T-helper 1 cell treated with Interleukin-12 subunit alpha and Interleukin-12 subunit beta and Interleukin-4 antibody, amounts not matched to agents 30 ng/mL and 1 ng/mL, for 36 hours (primary cell): ENCODE measurements at regions not wholly inside any gene's neighbourhood (a gene's known extent, or its start where the extent isn't known, plus 50 kb on each side); places are given as distances from the start of the nearest gene placed in this dataset.

Source experiments
- intact Hi-C: fragments of 100-400 bp; cut with micrococcal nuclease; formaldehyde crosslinking; loops from one replicate; pipeline ENCODE4 v1.15.1; 2024

DNA sequence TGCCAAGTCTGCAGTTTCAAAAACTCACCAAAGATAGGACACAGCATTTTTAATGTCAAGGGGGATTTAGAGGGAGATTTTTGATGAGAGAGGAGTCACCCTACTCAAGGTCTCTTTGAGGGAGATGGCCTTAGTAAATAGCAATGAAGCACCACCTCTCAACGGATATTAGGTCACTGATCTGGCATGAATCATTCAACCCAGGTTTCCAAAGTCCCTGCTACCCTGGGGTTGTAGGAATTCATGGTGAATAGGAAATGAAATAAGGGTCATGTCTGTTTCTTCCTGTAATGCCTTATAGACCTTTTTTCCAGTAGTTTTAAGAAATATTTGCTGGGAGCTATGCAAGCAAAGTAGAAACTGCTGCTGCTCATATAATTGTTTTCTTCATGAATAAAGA, 2154.9 kb downstream of the LRRC4C start:
- intact Hi-C loops, result no loop called here

DNA sequence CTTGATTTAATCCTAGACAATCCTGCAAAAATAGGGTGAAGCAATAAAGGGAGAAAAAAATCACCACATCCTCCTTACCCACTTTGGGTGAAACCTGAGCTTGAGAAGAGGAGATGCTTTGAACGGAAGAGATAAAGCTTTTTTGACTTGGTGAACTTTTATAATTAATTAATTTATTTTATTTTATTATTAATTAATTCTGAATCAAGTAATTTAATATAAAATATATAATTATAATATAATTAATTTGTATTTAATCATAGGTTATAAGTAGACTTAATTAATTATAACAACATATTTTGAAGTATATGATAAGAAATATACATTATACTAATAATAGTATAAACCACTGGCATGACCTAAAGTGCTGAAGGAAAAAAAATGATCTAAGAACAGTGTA, 2164.8 kb downstream of the LRRC4C start:
- intact Hi-C loops, result no loop called here

DNA sequence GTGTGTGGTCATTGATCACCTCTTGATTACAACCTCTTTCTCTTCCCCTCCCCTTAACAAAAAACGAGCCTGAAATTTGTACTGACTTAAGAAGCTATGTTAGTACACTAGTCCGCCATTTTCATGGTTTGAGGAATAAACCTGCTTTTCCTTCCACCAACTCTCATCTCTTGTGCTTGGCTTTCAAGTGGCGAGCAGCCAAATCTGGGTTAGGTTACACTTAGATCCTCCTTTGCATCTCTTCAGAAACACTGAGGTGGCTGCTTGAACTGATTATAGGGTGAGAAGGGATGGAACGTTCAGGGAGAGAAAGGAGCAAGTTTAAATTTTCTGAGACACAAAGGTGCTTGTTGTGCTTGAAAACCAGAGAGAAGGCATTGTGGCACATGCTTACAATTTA, 2171.4 kb downstream of the LRRC4C start:
- intact Hi-C loops, result no loop called here

DNA sequence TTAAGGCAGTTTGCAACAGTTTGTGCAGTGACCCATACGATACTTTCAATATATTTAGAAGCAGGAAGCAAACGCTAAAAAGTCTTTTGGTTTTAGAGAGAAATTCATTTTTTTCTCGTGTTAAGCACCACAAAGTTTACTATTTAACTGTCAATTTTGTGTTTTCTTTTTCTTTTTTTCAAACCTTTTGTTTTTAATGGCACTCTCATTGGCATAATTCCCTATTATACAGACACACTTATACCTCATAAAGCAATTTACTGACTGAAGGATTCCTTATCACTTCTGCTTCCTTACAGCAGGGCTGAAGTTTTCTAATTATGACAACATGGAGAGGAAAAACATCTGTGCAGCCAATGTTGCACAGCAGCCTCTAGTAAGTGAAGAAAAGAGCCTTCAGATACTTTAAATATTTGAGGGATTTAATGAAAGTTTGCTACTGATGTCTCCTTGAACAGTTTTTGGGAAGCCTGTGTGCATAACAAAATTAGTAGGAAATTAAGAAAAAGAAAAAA, 2191.2 kb downstream of the LRRC4C start:
- intact Hi-C loops, result no loop called here

- intact Hi-C loops, result no loop called here
Measured at GRCh38 chr11:39255648-39256047, 2203.8 kb downstream of the LRRC4C start.

- intact Hi-C loops, result no loop called here
Measured at GRCh38 chr11:39249566-39250365, 2209.7 kb downstream of the LRRC4C start.

DNA sequence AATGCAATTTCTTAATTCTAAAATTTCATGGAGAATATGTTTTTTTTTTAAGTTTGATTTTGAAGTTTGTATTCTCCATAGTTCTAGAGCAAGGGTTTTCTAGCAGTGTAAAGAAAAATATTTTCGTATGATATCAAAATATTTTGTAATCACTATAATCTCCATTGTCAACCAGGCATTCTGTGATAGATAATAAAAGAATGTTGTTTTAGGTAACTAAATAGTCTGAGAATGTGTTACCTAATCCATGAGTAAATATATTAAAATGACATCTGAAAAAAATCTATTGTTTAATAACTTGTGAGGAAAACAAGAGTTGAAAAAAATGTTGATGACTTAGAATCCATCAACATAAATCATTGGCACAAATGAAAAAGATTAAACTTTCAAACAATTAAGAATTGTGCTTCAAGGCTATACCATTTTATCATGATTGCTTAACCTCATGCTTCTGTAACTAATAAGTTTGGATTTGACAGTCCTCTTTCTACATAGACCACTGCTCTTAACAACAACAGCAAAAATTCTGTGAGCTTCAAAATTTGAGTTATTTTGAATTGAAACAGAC, 2211.8 kb downstream of the LRRC4C start:
- intact Hi-C loops, result no loop called here

DNA sequence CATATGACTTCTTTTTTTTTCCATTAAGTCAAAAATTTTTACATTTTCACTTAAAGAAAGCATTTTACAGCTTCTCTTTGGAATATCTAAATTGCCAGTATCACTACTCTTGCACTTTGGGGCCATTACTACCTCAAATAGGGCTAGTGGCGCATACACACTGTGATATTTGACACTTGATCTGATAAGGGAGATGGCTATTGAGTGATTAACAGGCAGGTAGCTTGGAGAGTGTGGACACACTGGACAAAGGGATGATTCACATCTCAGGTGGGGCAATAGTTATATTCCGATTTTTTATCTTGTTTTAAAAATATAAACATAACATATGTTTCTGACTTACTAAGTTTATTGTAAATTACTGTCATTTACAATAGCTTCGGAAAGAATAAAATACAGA, 2219.9 kb downstream of the LRRC4C start:
- intact Hi-C loops, result loop anchor here (5.0 kb wide), 1 partner anchor 132 kb away; no protein-coding TSS in a partner anchor

- intact Hi-C loops, result loop anchor here (5.0 kb wide), 1 partner anchor 130 kb away; no protein-coding TSS in a partner anchor
Measured at GRCh38 chr11:39236916-39237315, 2222.5 kb downstream of the LRRC4C start.

DNA sequence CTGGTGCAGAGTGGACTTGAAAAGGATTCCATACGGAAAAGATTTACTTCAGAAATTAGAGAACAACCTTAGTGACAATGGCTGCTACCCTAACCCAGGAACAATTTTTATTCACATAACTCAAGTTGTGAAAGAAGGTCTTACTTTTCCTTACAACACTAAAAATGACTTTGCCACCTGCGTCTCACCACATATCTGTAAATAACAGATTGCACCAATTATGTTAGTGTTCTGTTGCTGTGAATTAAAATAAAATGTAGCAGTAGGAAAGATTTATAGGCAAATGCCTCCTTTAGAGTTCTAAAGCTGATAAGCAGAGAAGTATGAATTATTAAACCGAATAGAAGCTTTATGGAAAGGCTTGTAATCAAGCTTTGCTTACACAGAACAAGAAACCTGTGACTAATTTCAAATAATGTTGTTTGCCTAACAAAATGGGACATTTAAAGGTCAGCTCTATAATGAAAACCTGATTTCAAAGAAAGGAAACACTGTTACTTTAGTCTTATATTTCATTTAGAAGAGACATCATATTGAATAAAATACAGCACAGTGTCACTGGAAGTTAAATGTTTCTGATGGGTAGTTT, 2237.8 kb downstream of the LRRC4C start:
- intact Hi-C loops, result no loop called here

- intact Hi-C loops, result no loop called here
Measured at GRCh38 chr11:39220501-39221230, 2238.8 kb downstream of the LRRC4C start.

DNA sequence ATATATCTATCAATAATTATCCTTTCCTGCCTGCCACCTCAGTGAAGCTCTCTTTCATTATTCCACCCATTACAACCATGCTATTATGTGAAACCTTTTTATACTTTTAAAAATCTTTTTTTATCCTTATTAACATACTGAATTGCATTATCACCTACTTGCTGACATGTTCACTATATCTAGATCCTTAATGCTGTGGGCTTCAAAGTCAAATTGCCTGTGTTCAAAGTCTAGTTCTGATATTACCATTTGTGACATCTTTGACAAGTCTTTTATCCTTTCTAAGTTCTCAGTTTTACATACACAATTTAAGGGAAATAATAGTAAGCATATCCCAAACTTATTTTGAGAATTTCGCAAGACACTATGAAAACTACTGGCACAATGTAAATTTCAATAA, 2239.4 kb downstream of the LRRC4C start:
- intact Hi-C loops, result no loop called here

DNA sequence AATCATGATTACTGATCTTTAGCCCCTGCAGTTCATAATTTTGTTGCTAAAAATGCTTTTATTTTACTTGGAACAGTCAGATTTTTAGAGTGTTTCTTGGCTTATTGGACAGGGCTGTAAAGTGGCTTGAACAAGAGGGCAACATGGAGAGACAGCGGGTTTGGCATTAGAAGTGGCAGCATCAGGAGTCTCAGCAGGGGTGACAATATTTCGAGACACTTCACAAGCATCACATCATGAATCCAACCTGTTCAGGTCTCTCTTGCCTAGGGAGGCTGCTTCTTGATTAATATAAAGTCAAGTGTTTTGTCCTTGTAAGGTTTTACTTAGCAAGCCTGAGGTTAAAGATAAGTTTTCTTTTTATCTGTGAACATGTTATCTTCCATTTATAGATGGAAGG, 2249.5 kb downstream of the LRRC4C start:
- intact Hi-C loops, result no loop called here

- intact Hi-C loops, result no loop called here
Measured at GRCh38 chr11:39205236-39205995, 2254.0 kb downstream of the LRRC4C start.

DNA sequence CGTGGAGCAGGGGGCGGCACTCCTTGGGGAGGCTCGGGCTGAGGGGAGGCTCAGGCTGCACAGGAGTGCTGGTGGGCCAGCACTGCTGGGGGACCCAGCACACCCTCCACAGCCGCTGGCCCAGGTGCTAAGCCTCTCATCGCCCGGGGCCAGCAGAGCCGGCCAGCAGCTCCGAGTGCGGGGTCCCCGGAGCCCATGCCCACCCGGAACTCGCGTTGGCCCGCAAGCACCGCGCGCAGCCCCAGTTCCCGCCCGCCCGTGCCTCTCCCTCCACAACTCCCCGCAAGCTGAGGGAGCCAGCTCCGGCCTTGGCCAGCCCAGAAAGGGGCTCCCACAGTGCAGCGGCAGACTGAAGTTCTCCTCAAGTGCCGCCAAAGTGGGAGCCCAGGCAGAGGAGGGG, 2266.8 kb downstream of the LRRC4C start:
- intact Hi-C loops, result no loop called here

- intact Hi-C loops, result no loop called here
Measured at GRCh38 chr11:39190751-39191150, 2268.7 kb downstream of the LRRC4C start.

- intact Hi-C loops, result no loop called here
Measured at GRCh38 chr11:39177678-39178077, 2281.8 kb downstream of the LRRC4C start.

DNA sequence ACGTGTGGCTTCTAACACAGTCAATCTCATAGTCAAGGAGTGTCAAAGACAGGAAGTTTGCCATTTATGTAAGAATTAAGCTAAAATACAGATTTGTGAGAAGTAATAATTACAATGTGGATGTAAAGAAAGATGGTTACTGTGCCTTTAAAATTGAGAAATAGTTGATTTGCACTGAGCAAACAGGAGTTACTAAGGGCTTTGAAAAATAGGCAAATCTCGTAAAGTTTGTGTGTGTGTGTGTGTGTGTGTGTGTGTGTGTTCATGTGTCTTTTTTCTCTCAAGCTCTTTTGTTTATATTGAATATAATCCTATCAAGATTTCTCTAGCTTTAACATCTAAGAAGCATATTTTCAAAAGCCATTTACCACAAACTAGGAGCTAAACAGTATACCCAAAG, 2284.5 kb downstream of the LRRC4C start:
- intact Hi-C loops, result no loop called here

DNA sequence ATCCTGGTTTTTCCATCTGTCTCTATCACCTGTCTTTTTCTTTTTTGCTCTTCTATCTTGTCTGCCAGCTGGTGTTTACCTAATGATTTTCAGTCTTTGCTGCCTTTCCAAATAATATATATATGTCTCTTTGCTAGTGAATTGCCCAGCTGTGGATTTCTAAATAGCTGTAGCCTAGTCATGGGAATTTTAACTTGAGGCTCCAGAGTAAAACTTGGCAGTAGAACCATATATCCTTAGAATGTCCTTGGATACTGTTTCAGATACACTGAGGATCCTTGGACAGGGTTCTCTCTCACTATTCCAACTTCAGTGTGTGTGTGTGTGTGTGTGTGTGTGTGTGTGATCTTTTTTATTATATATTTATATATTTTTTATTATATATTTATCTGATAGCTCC, 2285.3 kb downstream of the LRRC4C start:
- intact Hi-C loops, result no loop called here

DNA sequence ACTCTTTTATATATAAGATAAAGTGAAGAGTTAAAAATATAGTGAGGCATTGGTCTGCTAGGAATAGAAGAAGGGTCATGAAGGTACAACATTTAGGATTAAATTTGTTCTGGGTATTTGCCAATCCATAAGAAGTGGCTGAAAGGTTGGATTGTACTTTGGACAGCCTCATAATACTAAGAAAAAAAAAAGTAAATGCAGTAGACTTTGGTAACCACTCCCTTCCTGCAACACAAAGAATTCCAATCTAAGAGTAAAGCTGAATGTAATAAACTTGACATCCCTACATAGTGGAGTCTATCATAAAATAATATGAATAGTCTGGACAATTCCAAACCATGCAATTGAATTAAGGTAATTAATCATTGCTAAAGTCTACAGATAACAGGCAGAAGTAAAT, 2294.4 kb downstream of the LRRC4C start:
- intact Hi-C loops, result no loop called here

- intact Hi-C loops, result no loop called here
Measured at GRCh38 chr11:39149214-39149613, 2310.2 kb downstream of the LRRC4C start.
